Thyroid gland (tissue), 4 donors: ENCODE measurements at regions not wholly inside any gene's neighbourhood (a gene's known extent, or its start where the extent isn't known, plus 50 kb on each side); places are given as distances from the start of the nearest gene placed in this dataset.

Experiments
- POLR2A ChIP-seq, 2 donors: fragments of 450-650 bp; IDR thresholded peaks; one replicate each; pipeline ENCODE4 v1.6.1; 2017; ENCODE audit warnings: antibody characterized with exemption in 2 of 2, mild to moderate bottlenecking in 2 of 2, moderate library complexity in 1 of 2
- TF ChIP-seq, protein P1 (sequence below), 6 experiments: fragments of 200-600 bp in 3 of 6; fragments of 450-650 bp in 3 of 6; sonication (generic) in 3 of 6; IDR thresholded peaks; one replicate each; pipeline ENCODE4 v1.5.1; 2016 to 2019; ENCODE audit warnings: antibody characterized with exemption in 6 of 6, mild to moderate bottlenecking in 2 of 6, inconsistent platforms in 1 of 6, moderate library complexity in 1 of 6

DNA sequence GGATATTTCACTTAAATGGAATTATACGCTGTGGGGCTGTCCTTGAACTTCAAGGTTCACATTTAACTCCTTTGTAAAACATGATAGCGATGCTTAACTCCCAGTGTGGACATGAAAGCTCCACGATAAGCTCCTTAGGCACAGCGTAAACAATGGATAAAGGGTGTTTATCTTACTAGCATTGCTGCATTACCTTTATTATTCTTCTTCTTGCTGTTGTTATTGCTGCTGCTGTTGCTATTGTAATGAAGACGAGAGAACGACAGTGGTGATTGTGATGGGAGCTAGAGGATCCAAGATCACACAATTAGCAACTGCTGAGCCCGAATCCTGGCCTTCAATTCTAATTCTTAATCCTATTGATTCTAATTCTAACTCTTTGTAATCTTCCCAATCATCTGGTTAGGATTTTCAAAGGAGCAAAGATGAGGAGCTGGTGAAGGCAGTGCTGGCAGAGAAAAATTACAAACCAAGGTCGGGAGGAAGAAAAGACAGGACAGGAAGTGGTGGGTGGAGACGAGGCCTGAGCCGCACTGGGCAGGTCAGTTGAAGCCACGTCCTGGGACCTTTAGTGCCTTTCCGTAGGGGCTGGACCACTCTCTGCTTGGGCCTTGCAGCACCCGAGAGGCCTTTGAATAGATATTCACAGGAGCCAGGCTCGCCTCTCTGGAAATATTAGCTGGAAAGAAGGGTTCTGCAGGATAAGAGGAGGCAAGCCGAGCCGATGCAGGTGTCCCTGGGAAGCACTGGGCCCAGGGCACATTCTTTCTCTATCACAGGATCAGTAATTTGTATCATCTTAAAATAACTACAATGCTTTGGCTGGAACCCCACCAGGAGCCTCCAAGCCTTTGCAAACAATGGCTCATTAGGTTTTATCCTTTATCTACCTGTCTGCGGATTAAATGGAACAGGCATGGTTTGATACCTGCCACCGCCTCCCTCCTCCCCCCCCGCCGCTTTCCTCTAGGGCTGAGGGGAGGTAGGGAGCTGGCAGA is 571.6 kb downstream of the AJAP1 start:
- no peak for TF ChIP-seq POLR2A (IDR thresholded peaks at IDR 0.05)
- TF ChIP-seq, protein P1, sequence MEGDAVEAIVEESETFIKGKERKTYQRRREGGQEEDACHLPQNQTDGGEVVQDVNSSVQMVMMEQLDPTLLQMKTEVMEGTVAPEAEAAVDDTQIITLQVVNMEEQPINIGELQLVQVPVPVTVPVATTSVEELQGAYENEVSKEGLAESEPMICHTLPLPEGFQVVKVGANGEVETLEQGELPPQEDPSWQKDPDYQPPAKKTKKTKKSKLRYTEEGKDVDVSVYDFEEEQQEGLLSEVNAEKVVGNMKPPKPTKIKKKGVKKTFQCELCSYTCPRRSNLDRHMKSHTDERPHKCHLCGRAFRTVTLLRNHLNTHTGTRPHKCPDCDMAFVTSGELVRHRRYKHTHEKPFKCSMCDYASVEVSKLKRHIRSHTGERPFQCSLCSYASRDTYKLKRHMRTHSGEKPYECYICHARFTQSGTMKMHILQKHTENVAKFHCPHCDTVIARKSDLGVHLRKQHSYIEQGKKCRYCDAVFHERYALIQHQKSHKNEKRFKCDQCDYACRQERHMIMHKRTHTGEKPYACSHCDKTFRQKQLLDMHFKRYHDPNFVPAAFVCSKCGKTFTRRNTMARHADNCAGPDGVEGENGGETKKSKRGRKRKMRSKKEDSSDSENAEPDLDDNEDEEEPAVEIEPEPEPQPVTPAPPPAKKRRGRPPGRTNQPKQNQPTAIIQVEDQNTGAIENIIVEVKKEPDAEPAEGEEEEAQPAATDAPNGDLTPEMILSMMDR (IDR thresholded peaks at IDR 0.05), result no peak
